ENCODE measurements at regions not wholly inside any gene's neighbourhood (a gene's known extent, or its start where the extent isn't known, plus 50 kb on each side); places are given as distances from the start of the nearest gene placed in this dataset.
"Not testable (repeated sequence)": the region's sequence is repeated elsewhere in the genome, so short reads cannot be mapped to it uniquely, and the experiment has no call there.

DNA sequence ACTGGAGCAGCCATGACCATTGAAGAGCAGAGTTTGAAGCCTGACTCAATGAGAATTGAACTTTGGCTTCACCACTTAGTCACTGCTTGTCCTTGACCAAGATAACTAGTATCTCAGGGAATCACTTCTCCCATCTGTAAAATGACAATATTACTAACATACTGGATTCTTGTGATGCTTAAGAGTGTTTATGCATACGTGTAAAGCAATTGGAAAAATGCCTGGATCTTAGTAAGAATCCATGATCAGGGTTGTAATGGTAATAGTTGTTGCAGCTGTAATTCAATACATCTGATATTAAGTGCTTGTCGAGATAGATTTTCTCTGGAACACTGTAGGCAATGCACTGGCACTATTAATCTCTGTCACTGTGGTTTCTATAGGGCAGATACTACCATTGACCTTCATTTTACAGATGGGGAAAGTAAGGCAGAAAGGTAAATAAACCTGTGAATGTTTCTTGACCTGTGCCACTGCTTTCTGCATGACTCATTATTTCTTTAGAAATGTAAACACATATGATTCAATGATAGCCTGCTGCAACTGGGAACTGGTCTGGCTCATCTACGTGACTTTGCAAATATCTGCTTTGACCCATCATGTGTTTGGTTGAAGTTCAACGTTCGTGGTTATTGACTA is 662.5 kb downstream of the PLA2G4A start:
- no peak for FAIRE-seq
- no peak for DNase-seq (ENCODE audit: insufficient read length, low spot score)

DNA sequence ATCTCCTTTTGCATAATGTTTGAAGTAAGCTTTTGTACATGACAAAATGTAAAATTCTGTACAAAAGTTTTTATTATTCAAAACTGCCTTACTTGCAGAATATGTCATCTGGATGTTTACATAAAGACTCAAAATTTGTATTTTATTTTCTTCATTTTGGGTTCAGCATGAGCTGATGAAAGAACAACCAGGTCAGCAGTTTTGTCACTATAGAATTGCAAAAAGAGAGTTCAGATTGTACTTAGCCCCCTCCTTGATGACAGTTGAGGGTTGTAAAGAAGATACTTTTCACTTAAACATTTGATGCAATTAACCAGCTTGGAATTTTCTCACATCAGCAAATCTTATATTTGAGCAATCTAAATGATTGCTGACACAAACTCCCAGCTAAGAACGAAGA is 669.3 kb downstream of the PLA2G4A start:
- DNase-seq (ENCODE audit: insufficient read length, low spot score) (no peak), FAIRE-seq (no peak)

DNA sequence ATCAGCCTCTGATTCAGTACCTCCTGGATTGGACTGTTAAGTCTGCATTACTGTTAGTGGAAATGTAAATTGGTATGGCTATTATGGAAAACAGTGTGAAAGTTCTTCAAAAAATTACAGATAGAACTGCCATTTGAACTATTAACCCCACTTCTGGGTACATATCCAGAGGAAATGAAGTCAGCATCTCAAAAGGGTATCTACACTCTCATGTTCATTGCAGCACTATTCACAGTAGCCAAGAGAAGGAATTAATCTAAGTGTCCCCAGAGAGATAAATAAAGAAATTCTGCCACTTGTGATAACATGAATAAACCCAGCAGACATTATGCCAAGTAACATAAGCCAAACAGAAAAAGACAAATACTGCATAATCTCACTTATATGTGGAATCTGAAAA is 676.0 kb downstream of the PLA2G4A start:
- DNase-seq (ENCODE audit: insufficient read length, low spot score) = no peak
- no peak for FAIRE-seq

DNA sequence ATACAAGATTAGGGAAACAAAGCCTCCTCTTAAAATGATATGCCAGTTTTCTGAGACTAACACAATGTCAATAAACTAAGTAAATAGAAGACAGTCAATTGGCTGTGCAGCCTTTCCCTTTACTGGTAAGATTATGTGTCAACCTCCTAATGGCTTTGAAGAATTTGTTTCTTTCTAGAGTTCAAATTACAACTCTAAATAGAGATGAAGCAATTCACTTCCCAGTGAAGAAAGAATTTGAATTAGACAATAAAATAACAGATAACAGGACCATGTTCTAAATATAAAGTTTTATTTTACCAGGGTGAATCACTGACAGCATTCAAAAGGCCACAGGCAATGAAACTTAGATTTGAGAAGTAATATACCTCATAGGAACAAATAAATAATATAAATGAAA is 680.3 kb downstream of the PLA2G4A start:
- DNase-seq (ENCODE audit: insufficient read length, low spot score) = no peak
- FAIRE-seq = no peak

DNA sequence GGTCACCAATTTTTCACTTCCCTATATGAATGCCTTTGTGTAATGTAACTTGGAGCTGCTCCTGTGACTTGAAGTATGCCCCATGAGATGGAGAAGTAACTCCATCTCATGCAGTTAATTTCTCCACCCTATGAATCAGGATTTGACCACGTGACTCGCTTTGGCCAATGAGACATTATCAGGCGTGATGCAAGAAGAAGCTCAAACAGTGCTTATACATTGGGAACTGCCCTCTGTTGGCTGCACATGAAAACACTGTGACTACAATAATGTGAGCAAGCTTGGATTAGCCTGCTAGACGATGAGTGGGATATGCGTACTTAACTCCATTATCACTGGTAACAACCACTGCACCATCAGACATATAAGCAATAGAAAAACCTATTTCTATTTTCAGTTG is 684.4 kb downstream of the PLA2G4A start:
- no peak for FAIRE-seq
- DNase-seq (ENCODE audit: insufficient read length, low spot score) = no peak

DNA sequence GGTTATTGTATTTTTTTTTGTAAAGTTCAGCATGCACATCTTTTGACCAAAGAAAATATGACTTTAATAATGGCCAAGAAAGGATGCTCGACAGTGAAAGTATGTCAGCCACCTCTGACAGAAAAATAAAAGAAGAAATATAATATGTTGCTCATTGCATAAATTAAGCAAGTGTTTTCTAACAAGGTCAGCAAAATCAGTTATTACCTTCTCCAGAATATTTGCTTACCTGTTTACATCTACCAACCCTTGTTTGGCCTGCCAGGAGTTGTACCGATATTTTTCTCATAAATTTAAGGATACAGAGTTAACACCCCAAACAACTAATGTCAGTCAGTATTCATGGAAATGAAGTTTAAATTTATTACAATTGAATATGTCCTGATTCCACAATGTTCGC is 685.4 kb downstream of the PLA2G4A start:
- FAIRE-seq (no peak), DNase-seq (ENCODE audit: insufficient read length, low spot score) (no peak)

DNA sequence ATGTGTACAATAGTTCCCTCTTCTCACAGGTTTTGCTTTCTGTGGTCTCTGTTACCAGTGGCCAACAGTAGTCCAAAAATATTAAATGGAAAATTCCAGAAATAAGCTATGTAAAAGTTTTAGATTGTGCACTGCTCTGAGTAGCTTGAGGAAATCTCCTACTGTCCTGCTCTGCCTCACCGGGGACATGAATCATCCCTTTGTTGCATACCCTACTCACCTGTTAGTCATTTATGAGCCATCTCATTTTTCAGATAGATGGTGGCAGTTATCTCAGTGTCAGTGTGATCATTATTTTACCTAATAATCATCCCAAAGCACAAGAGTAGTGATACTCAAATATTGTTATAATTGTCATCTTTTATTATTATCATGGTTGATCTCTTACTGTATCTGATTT is 688.1 kb downstream of the PLA2G4A start:
- no peak for DNase-seq (ENCODE audit: insufficient read length, low spot score)
- no peak for FAIRE-seq

DNA sequence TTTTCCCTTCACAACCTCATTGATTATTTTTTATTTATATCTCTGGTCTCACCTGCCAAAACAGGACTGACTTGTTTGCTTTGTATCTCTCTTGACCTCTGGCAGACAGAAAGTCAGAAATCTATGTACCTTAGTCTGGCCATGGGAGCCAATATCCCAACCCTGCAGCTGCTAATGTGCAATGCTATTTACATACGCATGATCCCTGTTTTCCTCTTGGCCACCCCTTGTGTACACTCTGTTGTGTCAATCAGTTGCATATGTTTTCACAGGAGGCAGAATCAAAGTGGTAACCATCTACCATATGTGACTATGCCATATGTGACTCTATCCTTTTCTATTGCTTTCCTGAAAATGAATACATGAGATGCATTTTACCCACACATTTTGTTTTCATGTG is 688.8 kb downstream of the PLA2G4A start:
- DNase-seq (ENCODE audit: insufficient read length, low spot score) (no peak), FAIRE-seq (no peak)

DNA sequence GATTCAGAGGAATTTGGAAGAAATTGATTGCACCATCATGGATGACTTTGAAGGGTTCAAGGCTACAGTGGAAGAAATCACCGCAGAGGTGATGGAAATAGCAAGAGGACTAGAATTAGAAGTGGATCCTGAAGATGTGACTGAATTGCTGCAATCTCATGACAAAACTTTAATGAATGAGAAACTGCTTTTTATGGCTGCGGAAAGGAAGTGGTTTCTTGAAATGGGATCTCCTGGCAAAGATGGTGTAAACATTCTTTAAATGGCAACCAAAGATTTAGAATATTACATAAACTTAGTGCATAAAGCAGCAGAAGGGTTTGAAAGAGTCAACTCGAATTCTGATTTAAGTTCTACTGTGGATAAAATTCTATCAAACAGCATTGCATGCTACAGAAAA is 698.6 kb downstream of the PLA2G4A start:
- FAIRE-seq = no peak

DNA sequence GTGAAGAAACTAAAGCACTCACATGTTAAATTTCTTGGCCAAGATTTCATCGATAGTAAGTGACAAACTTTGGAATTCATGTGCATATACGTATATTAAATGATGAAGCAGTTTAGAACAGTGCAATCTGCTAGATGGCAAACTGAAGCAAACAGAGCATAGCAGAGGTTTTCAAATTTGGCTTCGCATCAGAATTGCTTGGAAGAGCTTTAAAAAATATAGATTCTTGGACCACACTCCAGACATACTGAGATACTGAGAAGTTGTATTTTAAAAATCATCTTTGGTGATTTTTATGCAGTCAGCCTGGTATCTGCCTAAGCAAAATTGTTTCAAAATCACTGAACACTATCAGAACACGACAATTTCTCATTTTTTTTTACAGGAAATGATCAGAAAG is 709.2 kb downstream of the PLA2G4A start:
- no peak for FAIRE-seq
- no peak for DNase-seq (ENCODE audit: insufficient read length, low spot score)

More for the DNA sequence above, 698.6 kb downstream of the PLA2G4A start:
- no peak for DNase-seq (ENCODE audit: insufficient read length, low spot score)

DNA sequence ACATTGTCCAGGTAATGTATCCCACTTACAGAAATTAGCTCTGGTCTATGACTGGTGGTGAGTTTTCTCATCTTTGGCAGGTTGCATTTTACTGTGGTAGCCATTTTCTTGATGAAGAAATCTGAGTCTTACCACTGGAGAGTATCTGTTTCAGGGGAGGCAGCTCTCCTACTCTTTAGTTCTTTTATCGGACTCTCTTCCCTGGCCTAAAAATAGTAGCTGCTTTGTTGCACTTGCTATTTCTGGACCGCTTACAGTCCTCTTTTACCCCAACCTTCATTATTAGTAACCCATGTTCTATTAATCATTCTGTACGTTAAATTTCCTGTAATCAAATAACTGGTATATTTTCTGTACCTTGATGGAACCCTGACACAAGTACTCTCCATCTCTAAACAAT is 720.8 kb downstream of the PLA2G4A start:
- DNase-seq (ENCODE audit: insufficient read length, low spot score) (no peak), FAIRE-seq (no peak)

DNA sequence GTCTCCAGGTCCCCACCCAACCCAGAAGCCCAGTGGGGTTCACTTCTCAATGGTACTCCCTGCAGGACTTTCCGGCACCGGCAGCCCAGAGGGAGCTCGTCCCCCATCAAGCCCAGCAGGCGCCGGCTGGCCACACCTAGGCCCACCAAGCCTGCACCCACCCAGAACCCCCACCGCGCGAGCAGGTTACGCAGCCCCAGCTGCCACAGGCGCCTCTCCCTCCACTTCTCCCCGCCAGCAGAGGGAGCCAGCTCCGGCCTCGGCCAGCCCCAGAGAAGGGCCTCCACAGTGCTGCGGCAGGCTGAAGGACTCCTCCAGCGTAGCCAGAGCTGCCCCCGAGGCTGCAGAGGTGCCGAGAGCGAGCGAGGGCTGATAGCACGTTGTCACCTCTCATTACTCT is 722.3 kb downstream of the PLA2G4A start:
- DNase-seq (ENCODE audit: insufficient read length, low spot score) (no peak), FAIRE-seq (no peak)

DNA sequence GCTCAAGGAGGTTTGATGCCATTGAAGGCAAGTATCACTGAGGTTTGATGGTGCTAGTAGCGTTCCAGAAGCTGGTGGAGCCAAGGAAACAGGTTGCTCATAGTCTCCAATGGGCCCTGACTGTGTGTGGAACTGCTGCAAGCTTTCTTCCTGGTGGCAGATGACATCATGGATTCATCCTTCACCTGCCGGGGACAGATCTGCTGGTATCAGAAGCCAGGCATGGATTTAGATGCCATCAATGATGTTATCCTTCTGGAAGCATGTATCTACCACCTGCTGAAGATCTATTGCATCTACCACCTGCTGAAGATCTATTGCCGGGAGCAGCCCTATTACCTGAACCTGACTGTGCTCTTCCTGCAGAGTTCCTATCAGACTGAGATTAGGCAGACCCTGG is 734.4 kb downstream of the PLA2G4A start:
- no peak for FAIRE-seq

DNA sequence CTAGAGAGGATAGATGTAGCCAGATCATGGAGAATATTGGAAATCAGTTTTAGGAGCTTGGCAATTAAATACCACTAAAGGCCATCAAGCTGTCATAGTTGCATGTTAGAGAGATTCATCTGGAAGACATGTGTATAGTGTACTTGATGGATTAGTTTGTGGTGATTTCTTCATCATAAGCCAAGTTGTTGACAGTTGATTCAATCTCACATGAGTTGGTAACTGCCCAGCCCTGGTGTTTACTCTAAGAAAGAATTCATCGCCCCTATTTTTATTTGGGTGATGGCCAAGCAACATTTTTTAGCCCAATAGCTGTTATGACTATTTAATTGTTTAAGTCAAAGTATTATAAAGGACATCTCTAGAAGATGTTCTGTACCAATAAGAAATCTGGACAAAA is 737.6 kb downstream of the PLA2G4A start:
- FAIRE-seq = no peak
- DNase-seq (ENCODE audit: insufficient read length, low spot score) = peak; percentile 20

More for the DNA sequence above, 734.4 kb downstream of the PLA2G4A start:
- no peak for DNase-seq (ENCODE audit: insufficient read length, low spot score)

DNA sequence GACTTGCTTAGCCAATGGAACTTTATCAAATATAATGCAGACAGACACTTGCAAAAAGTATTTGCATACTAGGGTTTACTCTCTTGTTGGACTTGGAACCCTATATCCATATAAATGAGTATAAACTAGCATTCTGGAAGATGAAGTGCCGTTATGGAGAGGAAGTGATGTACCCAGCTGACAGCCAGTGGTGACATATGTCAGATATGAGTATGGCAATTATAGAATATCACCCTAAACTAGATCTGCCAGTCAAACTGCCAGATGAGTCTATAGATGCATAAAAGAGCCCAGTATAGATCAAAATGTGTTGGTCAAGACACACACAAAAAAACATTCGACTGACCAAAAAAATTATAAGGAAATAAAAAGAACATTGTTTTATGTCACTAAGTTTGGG is 739.3 kb downstream of the PLA2G4A start:
- FAIRE-seq = no peak

DNA sequence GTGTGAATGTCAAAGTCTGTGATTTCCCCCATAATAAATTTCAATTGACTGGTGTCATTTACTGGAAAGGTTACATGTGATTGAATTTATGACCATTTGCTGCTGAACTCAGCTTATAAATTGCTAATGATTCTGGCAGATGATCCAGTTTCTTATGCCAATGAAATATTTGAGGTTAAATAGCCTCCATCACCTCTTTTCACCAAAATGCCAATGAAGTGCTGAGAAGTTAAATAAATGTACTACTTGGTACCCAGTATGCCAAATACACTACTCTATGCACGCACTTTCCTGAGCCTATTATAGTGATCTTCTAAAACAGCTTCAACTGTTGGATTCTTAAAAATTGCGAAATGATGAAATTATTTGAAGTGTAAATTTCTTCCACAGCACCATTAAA is 741.4 kb downstream of the PLA2G4A start:
- DNase-seq (ENCODE audit: insufficient read length, low spot score) (no peak), FAIRE-seq (no peak)

More for the DNA sequence above, 739.3 kb downstream of the PLA2G4A start:
- DNase-seq (ENCODE audit: insufficient read length, low spot score) = no peak

DNA sequence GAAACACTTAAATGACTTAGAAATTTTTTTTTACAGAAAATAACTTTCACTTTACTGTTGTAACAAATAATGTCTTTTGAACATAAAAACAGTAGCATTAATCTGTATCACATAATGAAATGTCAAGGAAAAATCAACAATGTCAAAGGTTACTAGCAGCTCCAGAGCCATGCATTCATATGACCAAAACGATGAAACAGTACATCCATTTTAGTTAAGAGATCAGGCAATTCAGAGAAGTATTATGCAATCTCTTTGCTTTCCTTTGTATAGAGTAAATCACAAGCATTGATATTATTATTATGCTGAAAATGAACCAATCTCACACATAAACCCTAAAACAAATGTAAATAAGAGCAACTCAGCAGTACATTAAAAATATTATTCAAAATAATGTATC is 748.9 kb downstream of the PLA2G4A start:
- DNase-seq (ENCODE audit: insufficient read length, low spot score) (no peak), FAIRE-seq (no peak)

DNA sequence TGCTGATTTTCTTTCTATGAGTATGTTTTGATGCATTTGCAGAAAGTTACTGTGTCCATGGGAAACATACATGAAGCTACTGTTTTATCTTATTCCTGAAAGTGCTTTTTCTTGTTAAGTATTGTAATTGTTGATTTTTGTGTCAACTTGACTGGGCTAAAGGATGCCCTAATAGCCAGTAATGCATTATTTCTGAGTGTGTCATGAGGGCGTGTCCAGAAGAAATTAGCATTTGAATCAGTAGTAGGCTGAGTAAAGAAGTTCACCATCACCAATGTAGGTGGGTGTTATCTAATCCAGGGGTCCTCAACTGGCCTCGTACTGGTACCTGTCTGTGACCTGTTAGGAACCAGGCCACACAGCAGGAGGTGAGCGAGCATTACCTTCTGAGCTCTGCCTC is 760.2 kb downstream of the PLA2G4A start:
- no peak for DNase-seq (ENCODE audit: insufficient read length, low spot score)
- FAIRE-seq = no peak

DNA sequence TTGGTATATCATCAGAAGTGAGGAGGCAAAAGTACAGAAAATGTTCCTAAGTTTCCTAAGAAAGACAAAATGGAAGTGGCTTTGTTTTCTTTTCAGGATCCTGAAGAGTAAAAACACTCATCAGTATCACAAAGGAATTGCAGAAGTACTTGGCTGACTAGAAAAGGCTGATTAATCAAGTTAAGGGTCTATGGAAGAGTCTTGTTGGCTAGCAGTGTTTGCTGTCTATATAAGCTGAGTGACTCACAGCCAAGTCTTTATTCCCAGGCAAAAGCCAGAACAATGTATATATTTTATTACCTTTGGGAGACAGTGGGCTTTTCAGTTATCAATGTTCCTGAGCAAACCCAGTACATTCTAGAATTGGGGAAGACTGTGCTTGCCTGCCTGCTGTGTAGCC is 777.0 kb downstream of the PLA2G4A start:
- FAIRE-seq (no peak), DNase-seq (ENCODE audit: insufficient read length, low spot score) (no peak)

DNA sequence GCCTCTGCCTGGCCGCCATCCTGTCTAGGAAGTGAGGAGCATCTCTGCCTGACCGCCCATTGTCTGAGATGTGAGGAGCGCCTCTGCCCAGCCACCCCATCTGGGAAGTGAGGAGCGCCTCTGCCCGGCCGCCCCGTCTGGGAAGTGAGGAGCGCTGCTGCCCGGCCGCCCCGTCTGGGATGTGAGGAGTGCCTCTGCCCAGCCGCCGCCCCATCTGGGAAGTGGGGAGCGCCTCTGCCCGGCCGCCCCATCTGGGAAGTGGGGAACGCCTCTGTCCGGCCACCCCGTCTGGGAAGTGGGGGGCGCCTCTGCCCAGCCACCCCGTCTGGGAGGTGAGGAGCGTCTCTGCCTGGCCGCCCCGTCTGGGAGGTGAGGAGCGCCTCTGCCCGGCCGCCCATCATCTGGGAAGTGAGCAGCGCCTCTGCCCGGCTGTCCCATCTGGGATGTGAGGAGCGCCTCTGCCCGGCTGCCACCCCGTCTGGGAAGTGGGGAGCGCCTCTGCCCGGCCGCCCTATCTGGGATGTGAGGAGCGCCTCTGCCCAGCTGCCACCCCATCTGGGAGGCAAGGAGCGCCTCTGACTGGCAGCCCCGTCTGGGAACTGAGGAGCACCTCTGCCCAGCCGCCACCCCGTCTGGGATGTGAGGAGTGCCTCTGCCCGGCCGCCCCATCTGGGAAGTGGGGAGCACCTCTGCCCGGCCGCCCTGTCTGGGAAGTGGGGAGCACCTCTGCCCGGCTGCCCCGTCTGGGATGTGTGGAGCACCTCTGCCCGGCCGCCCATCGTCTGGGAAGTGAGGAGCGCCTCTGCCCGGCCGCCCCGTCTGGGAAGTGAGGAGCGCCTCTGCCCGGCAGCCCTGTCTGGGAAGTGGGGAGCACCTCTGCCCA is 787.3 kb downstream of the PLA2G4A start:
- not testable (repeated sequence) for DNase-seq (ENCODE audit: insufficient read length, low spot score); FAIRE-seq

DNA sequence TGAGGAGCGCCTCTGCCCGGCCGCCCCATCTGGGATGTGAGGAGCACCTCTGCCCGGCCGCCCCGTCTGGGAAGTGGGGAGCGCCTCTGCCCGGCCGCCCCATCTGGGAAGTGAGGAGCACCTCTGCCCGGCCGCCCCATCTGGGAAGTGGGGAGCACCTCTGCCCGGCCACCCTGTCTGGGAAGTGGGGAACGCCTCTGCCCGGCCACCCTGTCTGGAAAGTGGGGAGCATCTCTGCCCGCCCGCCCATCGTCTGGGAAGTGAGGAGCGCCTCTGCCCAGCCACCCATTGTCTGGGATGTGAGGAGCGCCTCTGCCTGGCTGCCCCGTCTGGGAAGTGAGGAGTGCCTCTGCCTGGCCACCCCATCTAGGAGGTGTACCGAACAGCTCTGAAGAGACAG is 788.1 kb downstream of the PLA2G4A start:
- not testable (repeated sequence) for FAIRE-seq; DNase-seq (ENCODE audit: insufficient read length, low spot score)

DNA sequence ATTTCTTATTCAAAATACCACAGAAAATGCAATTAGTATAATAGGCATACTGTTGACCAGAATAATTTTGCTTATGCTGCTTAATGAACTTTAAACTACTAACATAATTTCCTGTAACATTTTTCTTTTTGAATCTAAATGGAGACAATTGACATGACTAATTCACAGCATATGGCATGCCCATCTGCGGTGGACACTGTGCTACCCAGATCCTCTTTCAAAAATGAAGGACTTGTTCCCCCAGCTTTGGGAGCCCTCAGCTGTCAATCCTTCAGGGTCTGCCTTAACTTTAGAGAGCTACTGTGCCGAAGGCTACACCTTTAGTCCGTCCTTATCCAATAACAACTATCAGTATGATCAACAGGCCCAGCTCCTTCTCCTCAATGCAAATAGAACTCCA is 789.0 kb downstream of the PLA2G4A start:
- no peak for FAIRE-seq
- no peak for DNase-seq (ENCODE audit: insufficient read length, low spot score)

Data from HTR-8/SVneo (cell line).